ENCODE measurements at regions not wholly inside any gene's neighbourhood (a gene's known extent, or its start where the extent isn't known, plus 50 kb on each side); places are given as distances from the start of the nearest gene placed in this dataset.

- no peak for DNase-seq
These were observed 300.0 kb downstream of the CHRM3 start for GRCh38 chr1:239686386-239686785.

- no peak for DNase-seq
These were observed 309.9 kb downstream of the CHRM3 start for GRCh38 chr1:239696317-239696716.

GRCh38 chr1:239700667-239701066 is 314.3 kb downstream of the CHRM3 start:
- no peak for DNase-seq

GRCh38 chr1:239703075-239703474 is 316.7 kb downstream of the CHRM3 start:
- DNase-seq: no peak

GRCh38 chr1:239706245-239706892 is 320.0 kb downstream of the CHRM3 start:
- DNase-seq: no peak

- no peak for DNase-seq
These were observed 321.2 kb downstream of the CHRM3 start for GRCh38 chr1:239707615-239708014.

- no peak for DNase-seq
These were observed 322.3 kb downstream of the CHRM3 start for GRCh38 chr1:239708622-239709021.

GRCh38 chr1:239711768-239712167 is 325.4 kb downstream of the CHRM3 start:
- DNase-seq: no peak

- DNase-seq: no peak
These were observed 330.9 kb downstream of the CHRM3 start for GRCh38 chr1:239717097-239717917.

- no peak for DNase-seq
These were observed 331.5 kb downstream of the CHRM3 start for GRCh38 chr1:239717918-239718184.

- no peak for DNase-seq
These were observed 332.2 kb downstream of the CHRM3 start for GRCh38 chr1:239718571-239718970.

GRCh38 chr1:239718997-239719628 is 332.7 kb downstream of the CHRM3 start:
- no peak for DNase-seq

- no peak for DNase-seq
These were observed 333.4 kb downstream of the CHRM3 start for GRCh38 chr1:239719642-239720258.

- DNase-seq: no peak
These were observed 335.7 kb downstream of the CHRM3 start for GRCh38 chr1:239722035-239722434.

GRCh38 chr1:239723776-239724367 is 337.5 kb downstream of the CHRM3 start:
- DNase-seq: no peak

GRCh38 chr1:239725371-239725770 is 339.0 kb downstream of the CHRM3 start:
- DNase-seq: no peak

GRCh38 chr1:239725933-239726332 is 339.6 kb downstream of the CHRM3 start:
- DNase-seq: no peak

- DNase-seq: no peak
These were observed 344.0 kb downstream of the CHRM3 start for GRCh38 chr1:239730378-239730777.

- no peak for DNase-seq
These were observed 344.8 kb downstream of the CHRM3 start for GRCh38 chr1:239731082-239731748.

- no peak for DNase-seq
These were observed 346.4 kb downstream of the CHRM3 start for GRCh38 chr1:239732770-239733169.

GRCh38 chr1:239733995-239734394 is 347.6 kb downstream of the CHRM3 start:
- no peak for DNase-seq

- DNase-seq: no peak
These were observed 348.7 kb downstream of the CHRM3 start for GRCh38 chr1:239735111-239735510.

- no peak for DNase-seq
These were observed 350.1 kb downstream of the CHRM3 start for GRCh38 chr1:239736479-239736878.

Data from NCI-H187 (cell line).